Panc1 (cell line): ENCODE measurements at regions not wholly inside any gene's neighbourhood (a gene's known extent, or its start where the extent isn't known, plus 50 kb on each side); places are given as distances from the start of the nearest gene placed in this dataset.

Source experiments
- POLR2AphosphoS5 ChIP-seq: IDR thresholded peaks from 2 replicates; pipeline ENCODE4 v1.6.1; 2012; ENCODE audit warnings: mild to moderate bottlenecking, low read depth, low read length, moderate library complexity
- SIN3A ChIP-seq: IDR thresholded peaks from 2 replicates; pipeline ENCODE4 v1.6.1; 2012; ENCODE audit warnings: low read depth, mild to moderate bottlenecking, low read length, moderate library complexity, borderline replicate concordance; ENCODE audit not compliant: insufficient read depth
- TF ChIP-seq, protein P1 (sequence below): fragments of 450-650 bp; IDR thresholded peaks from 2 replicates; pipeline ENCODE4 v1.5.1; 2017; ENCODE audit warnings: mild to moderate bottlenecking
- TF ChIP-seq, protein P2 (sequence below), 2 experiments: IDR thresholded peaks; 2 replicates each; pipeline ENCODE4 v1.6.1; 2011 to 2012; ENCODE audit warnings: low read depth in 2 of 2, control low read depth in 1 of 2, low read length in 1 of 2, mild to moderate bottlenecking in 1 of 2, moderate library complexity in 1 of 2; ENCODE audit not compliant: insufficient read depth in 1 of 2

DNA sequence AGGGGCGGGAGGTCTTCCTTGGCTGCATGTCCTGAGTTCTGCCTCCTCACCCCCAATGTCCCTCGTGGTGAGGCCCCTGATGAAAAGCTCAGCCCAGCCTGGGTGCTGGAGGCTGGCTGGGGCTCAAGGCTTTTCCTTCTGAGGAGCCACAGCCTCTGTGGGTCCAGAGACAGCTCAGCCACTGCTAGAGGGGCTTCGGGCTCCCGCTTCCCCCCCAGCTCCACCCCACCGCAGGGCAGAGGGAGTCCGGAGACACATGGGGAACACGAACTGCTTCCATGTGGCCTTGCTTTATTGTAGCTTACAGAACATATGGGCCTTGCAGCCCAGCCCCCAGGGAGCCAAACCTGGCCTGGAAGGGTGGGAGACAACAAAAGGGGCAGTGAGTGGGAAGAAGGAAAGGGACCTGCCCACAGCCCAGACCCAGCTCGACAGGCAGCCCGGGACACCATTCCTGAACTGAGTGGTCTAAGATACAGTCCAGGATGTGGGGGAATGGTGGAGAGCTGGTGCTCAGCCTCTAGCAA lies 89.9 kb upstream of the NKX1-1 start:
- TF ChIP-seq, protein P1, sequence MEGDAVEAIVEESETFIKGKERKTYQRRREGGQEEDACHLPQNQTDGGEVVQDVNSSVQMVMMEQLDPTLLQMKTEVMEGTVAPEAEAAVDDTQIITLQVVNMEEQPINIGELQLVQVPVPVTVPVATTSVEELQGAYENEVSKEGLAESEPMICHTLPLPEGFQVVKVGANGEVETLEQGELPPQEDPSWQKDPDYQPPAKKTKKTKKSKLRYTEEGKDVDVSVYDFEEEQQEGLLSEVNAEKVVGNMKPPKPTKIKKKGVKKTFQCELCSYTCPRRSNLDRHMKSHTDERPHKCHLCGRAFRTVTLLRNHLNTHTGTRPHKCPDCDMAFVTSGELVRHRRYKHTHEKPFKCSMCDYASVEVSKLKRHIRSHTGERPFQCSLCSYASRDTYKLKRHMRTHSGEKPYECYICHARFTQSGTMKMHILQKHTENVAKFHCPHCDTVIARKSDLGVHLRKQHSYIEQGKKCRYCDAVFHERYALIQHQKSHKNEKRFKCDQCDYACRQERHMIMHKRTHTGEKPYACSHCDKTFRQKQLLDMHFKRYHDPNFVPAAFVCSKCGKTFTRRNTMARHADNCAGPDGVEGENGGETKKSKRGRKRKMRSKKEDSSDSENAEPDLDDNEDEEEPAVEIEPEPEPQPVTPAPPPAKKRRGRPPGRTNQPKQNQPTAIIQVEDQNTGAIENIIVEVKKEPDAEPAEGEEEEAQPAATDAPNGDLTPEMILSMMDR, result no peak
- TF ChIP-seq SIN3A (no peak), POLR2AphosphoS5 (no peak)
- TF ChIP-seq, protein P2, sequence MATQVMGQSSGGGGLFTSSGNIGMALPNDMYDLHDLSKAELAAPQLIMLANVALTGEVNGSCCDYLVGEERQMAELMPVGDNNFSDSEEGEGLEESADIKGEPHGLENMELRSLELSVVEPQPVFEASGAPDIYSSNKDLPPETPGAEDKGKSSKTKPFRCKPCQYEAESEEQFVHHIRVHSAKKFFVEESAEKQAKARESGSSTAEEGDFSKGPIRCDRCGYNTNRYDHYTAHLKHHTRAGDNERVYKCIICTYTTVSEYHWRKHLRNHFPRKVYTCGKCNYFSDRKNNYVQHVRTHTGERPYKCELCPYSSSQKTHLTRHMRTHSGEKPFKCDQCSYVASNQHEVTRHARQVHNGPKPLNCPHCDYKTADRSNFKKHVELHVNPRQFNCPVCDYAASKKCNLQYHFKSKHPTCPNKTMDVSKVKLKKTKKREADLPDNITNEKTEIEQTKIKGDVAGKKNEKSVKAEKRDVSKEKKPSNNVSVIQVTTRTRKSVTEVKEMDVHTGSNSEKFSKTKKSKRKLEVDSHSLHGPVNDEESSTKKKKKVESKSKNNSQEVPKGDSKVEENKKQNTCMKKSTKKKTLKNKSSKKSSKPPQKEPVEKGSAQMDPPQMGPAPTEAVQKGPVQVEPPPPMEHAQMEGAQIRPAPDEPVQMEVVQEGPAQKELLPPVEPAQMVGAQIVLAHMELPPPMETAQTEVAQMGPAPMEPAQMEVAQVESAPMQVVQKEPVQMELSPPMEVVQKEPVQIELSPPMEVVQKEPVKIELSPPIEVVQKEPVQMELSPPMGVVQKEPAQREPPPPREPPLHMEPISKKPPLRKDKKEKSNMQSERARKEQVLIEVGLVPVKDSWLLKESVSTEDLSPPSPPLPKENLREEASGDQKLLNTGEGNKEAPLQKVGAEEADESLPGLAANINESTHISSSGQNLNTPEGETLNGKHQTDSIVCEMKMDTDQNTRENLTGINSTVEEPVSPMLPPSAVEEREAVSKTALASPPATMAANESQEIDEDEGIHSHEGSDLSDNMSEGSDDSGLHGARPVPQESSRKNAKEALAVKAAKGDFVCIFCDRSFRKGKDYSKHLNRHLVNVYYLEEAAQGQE (IDR thresholded peaks at IDR 0.05; ENCODE audit: insufficient read depth in 1 of 2, low read depth in 2 of 2, low read length in 1 of 2), result no peak
